ENCODE measurements at regions not wholly inside any gene's neighbourhood (a gene's known extent, or its start where the extent isn't known, plus 50 kb on each side); places are given as distances from the start of the nearest gene placed in this dataset.

GRCh38 chr10:43796781-43797180 is 148.1 kb upstream of the ZNF32 start:
- no peak for ATAC-seq
- TF ChIP-seq ISL1 (CRISPR knock-in tag; IDR thresholded peaks at IDR 0.05) (no peak), ZFP3 (CRISPR knock-in tag; IDR thresholded peaks at IDR 0.05) (no peak)

- TF ChIP-seq ZFP3 (CRISPR knock-in tag; IDR thresholded peaks at IDR 0.05) (no peak), CREB5 (CRISPR knock-in tag; IDR thresholded peaks at IDR 0.05; ENCODE audit: low read depth) (no peak), ISL1 (CRISPR knock-in tag; IDR thresholded peaks at IDR 0.05) (no peak), SNAI2 (CRISPR knock-in tag; IDR thresholded peaks at IDR 0.05) (no peak), TCF4 (CRISPR knock-in tag; IDR thresholded peaks at IDR 0.05; ENCODE audit: borderline replicate concordance) (no peak), OSR1 (CRISPR knock-in tag; IDR thresholded peaks at IDR 0.05) (no peak), TOX (CRISPR knock-in tag; IDR thresholded peaks at IDR 0.05; ENCODE audit: borderline replicate concordance) (no peak), CSDC2 (CRISPR knock-in tag; IDR thresholded peaks at IDR 0.05) (no peak), CSRNP3 (CRISPR knock-in tag; IDR thresholded peaks at IDR 0.05) (no peak), TSHZ2 (CRISPR knock-in tag; IDR thresholded peaks at IDR 0.05) (no peak), ZFP30 (CRISPR knock-in tag; IDR thresholded peaks at IDR 0.05) (no peak), POU6F1 (CRISPR knock-in tag; IDR thresholded peaks at IDR 0.05; ENCODE audit: borderline replicate concordance, low read depth) (no peak)
- ATAC-seq, result no peak
Measured at GRCh38 chr10:43795639-43796038, 147.0 kb upstream of the ZNF32 start.

- no peak for ATAC-seq
- TF ChIP-seq RARB (CRISPR knock-in tag; IDR thresholded peaks at IDR 0.05) (no peak), ZFP30 (CRISPR knock-in tag; IDR thresholded peaks at IDR 0.05) (no peak), ARNTL (CRISPR knock-in tag; IDR thresholded peaks at IDR 0.05; ENCODE audit: borderline replicate concordance, low read depth) (no peak), TOX (CRISPR knock-in tag; IDR thresholded peaks at IDR 0.05; ENCODE audit: borderline replicate concordance) (no peak), PPARA (CRISPR knock-in tag; IDR thresholded peaks at IDR 0.05; ENCODE audit: borderline replicate concordance) (no peak), ZNF8 (CRISPR knock-in tag; IDR thresholded peaks at IDR 0.05) (no peak), ZC3H10 (CRISPR knock-in tag; IDR thresholded peaks at IDR 0.05) (no peak), PATZ1 (CRISPR knock-in tag; IDR thresholded peaks at IDR 0.05; ENCODE audit: borderline replicate concordance) (no peak), ZNF70 (CRISPR knock-in tag; IDR thresholded peaks at IDR 0.05) (no peak), POU6F1 (CRISPR knock-in tag; IDR thresholded peaks at IDR 0.05; ENCODE audit: borderline replicate concordance, low read depth) (no peak), OSR1 (CRISPR knock-in tag; IDR thresholded peaks at IDR 0.05) (no peak)
Measured at GRCh38 chr10:43795093-43795492, 146.4 kb upstream of the ZNF32 start.

All from SK-N-SH treated with all-trans-retinoic acid at 6 μM for 48 hours (cell line).